ENCODE measurements at regions not wholly inside any gene's neighbourhood (a gene's known extent, or its start where the extent isn't known, plus 50 kb on each side); places are given as distances from the start of the nearest gene placed in this dataset.

- TF ChIP-seq CTCF (conservative IDR thresholded peaks at IDR 0.05; ENCODE audit: low read length) (no peak), EZH2phosphoT487 (IDR thresholded peaks at IDR 0.05; ENCODE audit: borderline replicate concordance, low read depth, low read length) (no peak)
These were observed 1245.8 kb upstream of the SLC39A10 start for GRCh38 chr2:194411221-194411620.
